ENCODE measurements at regions not wholly inside any gene's neighbourhood (a gene's known extent, or its start where the extent isn't known, plus 50 kb on each side); places are given as distances from the start of the nearest gene placed in this dataset.

- Histone ChIP-seq H3K79me2 (ENCODE audit: insufficient read depth, low read length) (no peaks in the 10 kb centered on the region), H3K4me1 (ENCODE audit: insufficient read depth, low read length, poor library complexity, severe bottlenecking) (no peaks in the 10 kb centered on the region), H3K27me3 (ENCODE audit: insufficient read depth, low read length, poor library complexity, severe bottlenecking) (no peaks in the 10 kb centered on the region), H3K4me3 (ENCODE audit: low read length, poor library complexity, severe bottlenecking) (no peak overlapping the region), H2AFZ (ENCODE audit: low read length) (no peak overlapping the region), H4K20me1 (ENCODE audit: insufficient read depth, low read length, poor library complexity, severe bottlenecking) (no peaks in the 10 kb centered on the region), H3K36me3 (ENCODE audit: insufficient read depth, low read length) (no peaks in the 10 kb centered on the region), H3K9me3 (ENCODE audit: insufficient read depth, low read depth, low read length) (no peaks in the 10 kb centered on the region), H3K4me2 (ENCODE audit: low read depth, low read length, poor library complexity, severe bottlenecking) (no peak overlapping the region), H3F3A (ENCODE audit: low read depth) (no peaks in the 10 kb centered on the region), H3K9ac (ENCODE audit: low read depth, low read length, poor library complexity, severe bottlenecking) (no peak overlapping the region), H3K9me2 (replicated peaks; ENCODE audit: low read depth, low read length) (no peaks in the 10 kb centered on the region)
- TF ChIP-seq CTCF (conservative IDR thresholded peaks at IDR 0.05; ENCODE audit: low read length): no peak
- no peak for TF ChIP-seq EZH2phosphoT487 (IDR thresholded peaks at IDR 0.05; ENCODE audit: borderline replicate concordance)
Observed at GRCh38 chr1:8219530-8219929, 98.4 kb upstream of the SLC45A1 start.

DNA sequence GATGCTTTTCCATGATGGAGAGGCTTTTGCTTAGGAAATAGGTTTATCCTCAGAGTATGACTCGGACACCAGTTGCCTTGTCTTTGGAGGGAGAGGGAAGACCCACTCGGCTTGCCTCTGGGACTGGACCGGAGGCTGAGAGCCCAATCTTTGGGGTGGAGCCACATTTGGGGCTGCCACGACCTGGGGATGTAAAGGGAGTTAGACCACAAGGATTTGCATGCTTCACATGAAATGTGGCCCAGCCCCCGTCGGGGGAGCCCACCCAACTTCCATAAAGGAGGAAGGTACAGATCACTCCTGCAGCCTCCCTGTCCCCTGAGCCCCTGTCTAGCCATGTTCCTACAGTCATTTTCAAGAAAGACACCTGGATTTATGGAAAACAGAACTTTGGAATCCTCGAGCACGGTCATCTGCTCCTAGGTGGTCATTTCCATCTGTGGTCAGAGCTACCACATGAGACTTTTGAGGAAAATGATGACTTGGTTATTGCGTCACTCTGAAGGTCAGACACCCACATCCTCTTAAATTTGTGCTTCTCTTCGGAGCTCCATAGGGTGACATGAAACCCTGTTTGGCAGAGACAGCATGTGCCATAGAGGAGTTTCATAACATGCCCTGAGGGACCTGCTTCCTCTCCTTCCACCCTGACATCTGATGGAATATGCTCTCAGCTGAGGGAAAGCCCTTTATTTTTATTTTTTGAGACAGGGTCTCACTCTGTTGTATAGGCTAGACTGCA is 99.4 kb upstream of the SLC45A1 start:
- TF ChIP-seq CTCF (conservative IDR thresholded peaks at IDR 0.05; ENCODE audit: low read length): no peak
- Histone ChIP-seq H3K9me2 (replicated peaks; ENCODE audit: low read depth, low read length) (no peaks in the 10 kb centered on the region), H3K4me2 (ENCODE audit: low read depth, low read length, poor library complexity, severe bottlenecking) (no peak overlapping the region), H3K9ac (ENCODE audit: low read depth, low read length, poor library complexity, severe bottlenecking) (no peak overlapping the region), H3K27me3 (ENCODE audit: insufficient read depth, low read length, poor library complexity, severe bottlenecking) (no peaks in the 10 kb centered on the region), H3F3A (ENCODE audit: low read depth) (no peaks in the 10 kb centered on the region), H3K79me2 (ENCODE audit: insufficient read depth, low read length) (no peaks in the 10 kb centered on the region), H2AFZ (ENCODE audit: low read length) (no peak overlapping the region), H3K9me3 (ENCODE audit: insufficient read depth, low read depth, low read length) (no peaks in the 10 kb centered on the region), H3K4me1 (ENCODE audit: insufficient read depth, low read length, poor library complexity, severe bottlenecking) (no peaks in the 10 kb centered on the region), H3K4me3 (ENCODE audit: low read length, poor library complexity, severe bottlenecking) (no peak overlapping the region), H4K20me1 (ENCODE audit: insufficient read depth, low read length, poor library complexity, severe bottlenecking) (no peaks in the 10 kb centered on the region), H3K36me3 (ENCODE audit: insufficient read depth, low read length) (no peaks in the 10 kb centered on the region)

- no peak overlapping the region for H2AFZ ChIP-seq (ENCODE audit: low read length)
- H3K36me3 ChIP-seq (ENCODE audit: insufficient read depth, low read length): no peaks in the 10 kb centered on the region
- no peaks in the 10 kb centered on the region for H3K9me2 ChIP-seq (replicated peaks; ENCODE audit: low read depth, low read length)
- H3K4me1 ChIP-seq (ENCODE audit: insufficient read depth, low read length, poor library complexity, severe bottlenecking): no peaks in the 10 kb centered on the region
- no peak for TF ChIP-seq CTCF (conservative IDR thresholded peaks at IDR 0.05; ENCODE audit: low read length)
- H3K9ac ChIP-seq (ENCODE audit: low read depth, low read length, poor library complexity, severe bottlenecking): no peak overlapping the region
- no peaks in the 10 kb centered on the region for H3K79me2 ChIP-seq (ENCODE audit: insufficient read depth, low read length)
- H3K27me3 ChIP-seq (ENCODE audit: insufficient read depth, low read length, poor library complexity, severe bottlenecking): no peaks in the 10 kb centered on the region
- no peak overlapping the region for H3K4me3 ChIP-seq (ENCODE audit: low read length, poor library complexity, severe bottlenecking)
- H3K4me2 ChIP-seq (ENCODE audit: low read depth, low read length, poor library complexity, severe bottlenecking): no peak overlapping the region
- no peaks in the 10 kb centered on the region for H3F3A ChIP-seq (ENCODE audit: low read depth)
- no peaks in the 10 kb centered on the region for H3K9me3 ChIP-seq (ENCODE audit: insufficient read depth, low read depth, low read length)
- no peaks in the 10 kb centered on the region for H4K20me1 ChIP-seq (ENCODE audit: insufficient read depth, low read length, poor library complexity, severe bottlenecking)
Observed at GRCh38 chr1:8217809-8218208, 100.1 kb upstream of the SLC45A1 start.

Data from Loucy (cell line).